ENCODE measurements at regions not wholly inside any gene's neighbourhood (a gene's known extent, or its start where the extent isn't known, plus 50 kb on each side); places are given as distances from the start of the nearest gene placed in this dataset.
"Not testable (repeated sequence)": the region's sequence is repeated elsewhere in the genome, so short reads cannot be mapped to it uniquely, and the experiment has no call there.

DNA sequence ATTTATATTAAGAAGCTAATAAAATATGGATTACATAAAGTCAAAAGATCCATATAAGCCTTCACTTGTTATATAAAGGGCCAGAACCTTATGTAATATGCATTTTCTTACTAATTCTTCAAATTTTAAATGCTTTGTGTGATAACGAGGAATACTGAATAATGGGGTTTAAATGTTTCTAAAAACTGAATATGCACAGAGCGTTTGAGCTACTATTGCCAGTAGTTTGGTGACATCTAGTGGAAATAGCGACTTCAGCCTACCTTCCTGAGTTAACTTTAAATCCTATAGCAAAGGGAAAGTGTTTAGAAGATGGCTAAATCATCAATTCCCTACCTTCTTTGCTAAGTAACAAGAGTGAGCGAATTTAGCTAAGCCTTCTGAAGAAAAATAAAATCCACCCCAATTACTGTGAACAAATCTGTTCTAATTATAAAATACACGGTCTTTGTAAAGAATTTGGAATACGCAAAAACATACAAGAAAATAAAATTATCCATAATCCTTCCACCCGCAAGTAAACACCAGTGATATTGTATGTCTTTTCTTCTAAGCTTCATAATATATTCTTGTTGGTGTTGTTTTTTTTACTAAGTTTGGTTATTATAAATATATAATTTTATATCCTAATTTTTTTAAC lies 115.5 kb upstream of the G2E3 start:
- DNase-seq (ENCODE audit: low read depth), result peak; percentile 46

DNA sequence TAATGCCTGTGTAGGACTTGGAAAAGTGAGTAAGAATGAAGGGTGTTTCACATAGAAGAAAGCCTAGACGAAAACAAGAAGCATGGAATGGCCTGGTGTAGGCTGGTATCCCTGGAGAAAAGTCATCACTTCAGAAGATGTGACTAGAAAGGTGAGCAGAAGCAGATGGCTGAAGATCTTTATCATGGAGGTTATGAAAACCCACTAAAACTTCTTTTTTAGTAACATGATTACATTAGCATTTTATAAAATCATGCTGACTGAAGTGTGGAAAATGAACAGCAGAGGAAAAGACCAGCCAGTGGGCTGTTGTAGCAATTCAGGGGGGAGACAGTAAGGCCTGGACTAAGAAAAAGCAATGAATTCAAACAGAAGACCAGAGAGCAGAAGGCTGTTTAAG lies 114.5 kb upstream of the G2E3 start:
- no peak for DNase-seq (ENCODE audit: low read depth)

- DNase-seq (ENCODE audit: low read depth), result no peak
Measured at GRCh38 chr14:30445011-30445793, 113.8 kb upstream of the G2E3 start.

GRCh38 chr14:30445852-30446251 lies 113.1 kb upstream of the G2E3 start:
- DNase-seq (ENCODE audit: low read depth), result no peak

GRCh38 chr14:30450631-30451545 lies 108.1 kb upstream of the G2E3 start:
- DNase-seq (ENCODE audit: low read depth), result no peak

GRCh38 chr14:30456296-30456695 lies 102.7 kb upstream of the G2E3 start:
- DNase-seq (ENCODE audit: low read depth), result no peak

GRCh38 chr14:30462358-30462757 lies 96.6 kb upstream of the G2E3 start:
- DNase-seq (ENCODE audit: low read depth), result no peak

DNA sequence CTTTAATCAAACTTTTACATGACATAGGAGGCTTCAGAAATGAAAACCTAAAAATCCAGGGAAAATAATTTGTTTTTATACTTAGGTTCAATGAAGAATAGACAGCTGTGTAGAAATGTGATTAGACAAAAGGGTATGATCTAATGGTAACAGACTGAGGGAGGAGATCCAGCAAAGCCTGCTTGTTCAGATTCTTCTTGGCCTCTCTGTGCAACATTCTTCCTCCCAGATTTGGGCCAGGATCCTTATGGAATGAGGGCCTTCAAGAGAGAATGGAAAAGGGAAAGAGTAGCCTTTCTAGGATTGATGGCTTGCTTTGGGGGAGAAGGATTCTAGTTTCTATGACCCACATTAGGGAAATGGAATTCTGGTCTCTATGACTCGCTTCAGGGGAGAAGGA lies 94.5 kb upstream of the G2E3 start:
- no peak for DNase-seq (ENCODE audit: low read depth)

- DNase-seq (ENCODE audit: low read depth), result no peak
Measured at GRCh38 chr14:30468354-30468753, 90.6 kb upstream of the G2E3 start.

DNA sequence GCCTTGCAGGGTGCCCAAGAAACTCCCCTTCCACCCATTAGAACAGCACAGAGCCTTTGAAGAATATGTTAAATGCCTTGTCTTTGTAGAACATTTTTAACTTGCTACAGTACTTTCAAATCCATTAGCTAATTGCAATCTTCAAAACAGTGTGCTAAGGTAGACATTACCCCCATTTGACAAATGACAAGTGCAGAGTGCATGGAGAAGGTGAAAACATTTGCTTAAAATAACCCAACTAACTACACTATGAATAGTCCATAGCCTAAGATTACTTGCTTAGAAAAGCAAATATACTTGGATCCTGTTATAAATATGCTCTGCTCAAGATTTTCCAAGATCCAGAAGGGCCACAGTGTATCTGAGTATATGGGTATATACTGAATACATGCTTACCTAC lies 87.0 kb upstream of the G2E3 start:
- DNase-seq (ENCODE audit: low read depth), result no peak

DNA sequence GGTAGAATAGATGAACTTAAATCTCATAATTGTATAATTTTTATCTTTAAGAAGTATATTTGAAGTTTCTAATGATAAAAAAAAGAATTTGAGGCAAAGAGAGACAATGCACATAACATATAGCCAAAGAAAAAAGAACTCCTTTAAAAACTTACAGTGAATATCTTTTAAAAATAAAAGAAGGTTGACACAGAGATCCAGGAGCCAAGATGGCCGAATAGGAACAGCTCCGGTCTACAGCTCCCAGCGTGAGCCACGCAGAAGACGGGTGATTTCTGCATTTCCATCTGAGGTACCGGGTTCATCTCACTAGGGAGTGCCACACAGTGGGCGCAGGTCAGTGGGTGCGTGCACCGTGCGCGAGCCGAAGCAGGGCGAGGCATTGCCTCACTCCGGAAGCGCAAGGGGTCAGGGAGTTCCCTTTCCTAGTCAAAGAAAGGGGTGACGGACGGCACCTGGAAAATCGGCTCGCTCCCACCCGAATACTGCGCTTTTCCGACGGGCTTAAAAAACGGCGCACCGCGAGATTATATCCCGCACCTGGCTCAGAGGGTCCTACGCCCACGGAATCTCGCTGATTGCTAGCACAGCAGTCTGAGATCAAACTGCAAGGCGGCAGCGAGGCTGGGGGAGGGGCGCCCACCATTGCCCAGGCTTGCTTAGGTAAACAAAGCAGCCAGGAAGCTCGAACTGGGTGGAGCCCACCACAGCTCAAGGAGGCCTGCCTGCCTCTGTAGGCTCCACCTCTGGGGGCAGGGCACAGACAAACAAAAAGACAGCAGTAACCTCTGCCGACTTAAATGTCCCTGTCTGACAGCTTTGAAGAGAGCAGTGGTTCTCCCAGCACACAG lies 84.9 kb upstream of the G2E3 start:
- DNase-seq (ENCODE audit: low read depth), result not testable (repeated sequence)

GRCh38 chr14:30482276-30482675 lies 76.7 kb upstream of the G2E3 start:
- DNase-seq (ENCODE audit: low read depth), result no peak

- DNase-seq (ENCODE audit: low read depth), result no peak
Measured at GRCh38 chr14:30484201-30484600, 74.8 kb upstream of the G2E3 start.

DNA sequence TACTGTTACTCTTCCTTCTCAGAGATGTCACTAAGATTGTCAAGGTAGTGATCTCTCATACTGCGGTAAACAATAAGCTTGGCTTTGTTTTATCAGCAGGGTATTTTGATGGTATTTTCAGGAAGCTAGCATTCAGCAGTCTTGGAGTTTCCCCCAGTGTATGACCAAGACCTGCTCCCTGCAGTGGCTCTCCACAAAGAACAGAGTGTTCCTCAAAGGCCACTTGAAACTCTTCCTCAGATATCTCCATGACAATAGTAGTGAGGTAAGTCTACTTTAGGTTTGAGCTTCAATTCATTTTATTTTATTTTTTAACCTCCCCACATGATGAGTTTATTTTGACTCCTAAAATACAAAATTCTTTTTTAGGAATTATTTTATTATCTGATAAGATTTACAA lies 74.0 kb upstream of the G2E3 start:
- DNase-seq (ENCODE audit: low read depth), result no peak

- DNase-seq (ENCODE audit: low read depth), result no peak
Measured at GRCh38 chr14:30496852-30497251, 62.1 kb upstream of the G2E3 start.

GRCh38 chr14:30499358-30499757 lies 59.6 kb upstream of the G2E3 start:
- DNase-seq (ENCODE audit: low read depth), result no peak

DNA sequence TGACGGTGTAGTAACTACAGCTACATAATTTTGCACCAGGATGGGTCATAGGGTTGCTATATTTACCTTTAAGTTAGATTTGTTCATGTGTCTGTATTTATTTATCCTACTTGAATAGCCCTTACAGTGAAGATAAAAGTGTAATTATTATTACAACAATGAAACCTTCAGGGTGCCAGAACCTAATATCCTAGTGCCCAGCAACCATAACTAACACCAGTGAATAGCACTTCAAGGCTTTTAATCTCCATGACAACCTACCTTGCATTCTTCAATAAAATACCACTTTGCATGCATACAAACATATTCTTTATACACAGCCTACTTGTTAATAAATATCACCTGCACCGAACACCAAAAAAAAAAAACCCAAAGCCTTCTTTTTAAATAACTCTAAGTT lies 58.7 kb upstream of the G2E3 start:
- no peak for DNase-seq (ENCODE audit: low read depth)

DNA sequence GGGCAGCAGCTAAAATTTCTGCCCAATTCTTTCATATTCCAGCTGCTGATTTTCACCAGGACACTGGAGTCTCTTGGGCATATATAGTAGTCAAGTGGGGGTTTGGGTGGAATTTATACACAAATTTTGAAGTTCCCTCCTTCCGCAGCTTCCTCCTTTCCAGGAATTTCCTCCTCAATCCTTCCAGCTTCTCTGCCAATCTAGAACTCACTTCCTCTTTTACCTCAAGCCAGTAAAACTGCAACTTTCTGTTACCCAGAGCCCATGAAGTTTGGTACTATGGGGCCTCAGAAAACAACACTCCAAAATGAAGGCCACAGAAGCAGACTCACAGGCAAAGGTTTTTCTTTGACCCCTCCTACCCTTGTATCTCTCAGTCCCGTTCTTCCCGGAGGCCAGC lies 51.7 kb upstream of the G2E3 start:
- no peak for DNase-seq (ENCODE audit: low read depth)
